Dermis microvascular lymphatic vessel endothelial cell (primary cell): ENCODE measurements at regions not wholly inside any gene's neighbourhood (a gene's known extent, or its start where the extent isn't known, plus 50 kb on each side); places are given as distances from the start of the nearest gene placed in this dataset.

Experiments used
- DNase-seq, 2 donors: peaks; one replicate each; pipeline versions ENCODE4 v3.0.0 to v3.0.0-alpha.2; 2010; ENCODE audit warnings: low read depth in 2 of 2

GRCh38 chr14:83533734-83534133, 1996.2 kb upstream of the FLRT2 start:
- DNase-seq = no peak

- no peak for DNase-seq
These were observed 1994.9 kb upstream of the FLRT2 start for GRCh38 chr14:83534995-83535394.

- no peak for DNase-seq
These were observed 1994.5 kb upstream of the FLRT2 start for GRCh38 chr14:83535444-83535843.

GRCh38 chr14:83541147-83541546, 1988.8 kb upstream of the FLRT2 start:
- DNase-seq = no peak

- no peak for DNase-seq
These were observed 1981.7 kb upstream of the FLRT2 start for GRCh38 chr14:83548061-83548839.

- no peak for DNase-seq
These were observed 1973.9 kb upstream of the FLRT2 start for GRCh38 chr14:83556065-83556464.

GRCh38 chr14:83556746-83557453, 1973.0 kb upstream of the FLRT2 start:
- DNase-seq = no peak

GRCh38 chr14:83558946-83559345, 1971.0 kb upstream of the FLRT2 start:
- no peak for DNase-seq

GRCh38 chr14:83559721-83560120, 1970.2 kb upstream of the FLRT2 start:
- DNase-seq = no peak

GRCh38 chr14:83561261-83561660, 1968.7 kb upstream of the FLRT2 start:
- DNase-seq = no peak

- DNase-seq = no peak
These were observed 1963.4 kb upstream of the FLRT2 start for GRCh38 chr14:83566567-83566966.

- DNase-seq = no peak
These were observed 1961.8 kb upstream of the FLRT2 start for GRCh38 chr14:83568141-83568540.

- no peak for DNase-seq
These were observed 1954.6 kb upstream of the FLRT2 start for GRCh38 chr14:83575301-83575700.

GRCh38 chr14:83583201-83583600, 1946.7 kb upstream of the FLRT2 start:
- no peak for DNase-seq

GRCh38 chr14:83594874-83595273, 1935.1 kb upstream of the FLRT2 start:
- DNase-seq = no peak

- no peak for DNase-seq
These were observed 1922.3 kb upstream of the FLRT2 start for GRCh38 chr14:83607682-83608081.

- no peak for DNase-seq
These were observed 1918.5 kb upstream of the FLRT2 start for GRCh38 chr14:83611491-83611890.

- DNase-seq = no peak
These were observed 1918.0 kb upstream of the FLRT2 start for GRCh38 chr14:83611906-83612390.

- DNase-seq = no peak
These were observed 1915.0 kb upstream of the FLRT2 start for GRCh38 chr14:83614956-83615355.

GRCh38 chr14:83624541-83624940, 1905.4 kb upstream of the FLRT2 start:
- no peak for DNase-seq

- no peak for DNase-seq
These were observed 1897.6 kb upstream of the FLRT2 start for GRCh38 chr14:83632375-83632774.

- DNase-seq = no peak
These were observed 1891.0 kb upstream of the FLRT2 start for GRCh38 chr14:83638748-83639504.
